ENCODE measurements at regions not wholly inside any gene's neighbourhood (a gene's known extent, or its start where the extent isn't known, plus 50 kb on each side); places are given as distances from the start of the nearest gene placed in this dataset.

GRCh38 chr3:159250961-159251360 is 449.1 kb downstream of the MFSD1 start (continued):
- no peak for TF ChIP-seq RAD21 (CRISPR knock-in tag; conservative IDR thresholded peaks at IDR 0.05 in 1 of 2, IDR thresholded peaks at IDR 0.05 in 1 of 2)

- H3K4me1 ChIP-seq (replicated peaks in 1 of 2; ENCODE audit: control insufficient read depth in 2 of 2, insufficient read depth in 2 of 2, low read length in 2 of 2): no peaks in the 10 kb centered on the region
- H3K9ac ChIP-seq (ENCODE audit: insufficient read depth in 1 of 2, low read depth in 2 of 2, low read length in 2 of 2): no peak overlapping the region
- no peak for FAIRE-seq
- TF ChIP-seq TSC22D4 (tag; IDR thresholded peaks at IDR 0.05) (no peak), NCOA4 (IDR thresholded peaks at IDR 0.05; ENCODE audit: partially characterized antibody) (no peak), ZBTB1 (CRISPR knock-in tag; IDR thresholded peaks at IDR 0.05; ENCODE audit: borderline replicate concordance, low read depth) (no peak), ZNF449 (CRISPR knock-in tag; IDR thresholded peaks at IDR 0.05) (no peak), ZBTB5 (IDR thresholded peaks at IDR 0.05) (no peak), TRIM28 (IDR thresholded peaks at IDR 0.05) (no peak), MTA2 (IDR thresholded peaks at IDR 0.05; ENCODE audit: low read depth) (no peak), ARNT (IDR thresholded peaks at IDR 0.05) (no peak), E2F6 (IDR thresholded peaks at IDR 0.05; ENCODE audit: borderline replicate concordance in 1 of 2, extremely low read depth in 1 of 2, insufficient read depth in 1 of 2, insufficient read length in 1 of 2, low read depth in 1 of 2, low read length in 1 of 2, poor library complexity in 1 of 2, severe bottlenecking in 1 of 2) (no peak)
- no peaks in the 10 kb centered on the region; the same call in 1 of the 2 replicates for H3K9me3 ChIP-seq (replicated peaks; ENCODE audit: control insufficient read depth, insufficient read depth, low read depth, low read length)
- intact Hi-C loops (cut with micrococcal nuclease): loop anchor here (2.0 kb wide), 3 partner anchors 333 to 455 kb away; no protein-coding TSS in a partner anchor
- BruUV-seq (replicated peaks): no TSS peak
- no peak for DNase-seq (ENCODE audit: extremely low read depth in 1 of 4, low spot score in 3 of 4)
- no peak overlapping the region for H2AFZ ChIP-seq (ENCODE audit: low read depth, low read length)
- ATAC-seq: no peak
- H3K27me3 ChIP-seq (ENCODE audit: control insufficient read depth in 2 of 2, insufficient read depth in 2 of 2, low read length in 2 of 2): no peaks in the 10 kb centered on the region
- ChIA-PET POLR2A (no interaction called here), CTCF (ENCODE audit: low intra/inter-chr PET ratio) (interaction anchor here (0.7 to 1.3 kb wide), 2 partner anchors 335 to 407 kb away, joined by 5 read pairs; no protein-coding TSS in a partner anchor)
- H3K27ac ChIP-seq (ENCODE audit: extremely low read depth, low read depth, low read length): no peak overlapping the region
- H3K79me2 ChIP-seq (ENCODE audit: control insufficient read depth, insufficient read depth, low read length): no peaks in the 10 kb centered on the region
- no peaks in the 10 kb centered on the region for H3K36me3 ChIP-seq (ENCODE audit: control insufficient read depth, insufficient read depth, low read length)
- H4K20me1 ChIP-seq (replicated peaks; ENCODE audit: control insufficient read depth, insufficient read depth, low read length): no peaks in the 10 kb centered on the region
- in situ Hi-C loops (cut with MboI): no loop called here
- no peak overlapping the region for H3K4me2 ChIP-seq (ENCODE audit: insufficient read depth, low read length)
- no peak overlapping the region for H3K4me3 ChIP-seq
- H3K9me1 ChIP-seq (ENCODE audit: control insufficient read depth, insufficient read depth, low read length): no peaks in the 10 kb centered on the region
- WGBS (ENCODE audit: insufficient coverage, low coverage, missing lambda C conversion rate): 0% methylated on average over 1 of the region's 1 CpG
Measured at GRCh38 chr3:159252274-159252673, 450.4 kb downstream of the MFSD1 start.
